ENCODE measurements at regions not wholly inside any gene's neighbourhood (a gene's known extent, or its start where the extent isn't known, plus 50 kb on each side); places are given as distances from the start of the nearest gene placed in this dataset.

DNA sequence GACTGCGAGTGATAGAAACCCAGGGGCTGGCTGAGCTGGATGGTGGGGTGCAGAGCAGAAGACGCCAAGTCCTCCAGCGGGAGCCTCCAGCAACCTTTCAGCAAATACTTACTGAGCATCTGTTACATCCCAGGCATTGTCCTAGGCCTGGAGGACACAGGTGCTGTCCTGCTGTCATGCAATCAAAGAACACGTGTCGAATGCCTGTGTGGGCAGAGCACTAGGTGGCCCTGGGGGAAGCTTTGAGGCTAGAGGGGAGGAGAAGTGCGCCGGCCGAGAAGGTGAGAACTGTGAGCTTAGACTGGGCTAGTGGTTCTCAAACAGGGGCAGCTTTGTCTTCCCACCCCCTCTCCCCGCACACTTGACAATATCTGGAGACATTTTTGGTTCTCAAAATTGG, 233.6 kb downstream of the BMP7 start:
- TF ChIP-seq, protein P1, sequence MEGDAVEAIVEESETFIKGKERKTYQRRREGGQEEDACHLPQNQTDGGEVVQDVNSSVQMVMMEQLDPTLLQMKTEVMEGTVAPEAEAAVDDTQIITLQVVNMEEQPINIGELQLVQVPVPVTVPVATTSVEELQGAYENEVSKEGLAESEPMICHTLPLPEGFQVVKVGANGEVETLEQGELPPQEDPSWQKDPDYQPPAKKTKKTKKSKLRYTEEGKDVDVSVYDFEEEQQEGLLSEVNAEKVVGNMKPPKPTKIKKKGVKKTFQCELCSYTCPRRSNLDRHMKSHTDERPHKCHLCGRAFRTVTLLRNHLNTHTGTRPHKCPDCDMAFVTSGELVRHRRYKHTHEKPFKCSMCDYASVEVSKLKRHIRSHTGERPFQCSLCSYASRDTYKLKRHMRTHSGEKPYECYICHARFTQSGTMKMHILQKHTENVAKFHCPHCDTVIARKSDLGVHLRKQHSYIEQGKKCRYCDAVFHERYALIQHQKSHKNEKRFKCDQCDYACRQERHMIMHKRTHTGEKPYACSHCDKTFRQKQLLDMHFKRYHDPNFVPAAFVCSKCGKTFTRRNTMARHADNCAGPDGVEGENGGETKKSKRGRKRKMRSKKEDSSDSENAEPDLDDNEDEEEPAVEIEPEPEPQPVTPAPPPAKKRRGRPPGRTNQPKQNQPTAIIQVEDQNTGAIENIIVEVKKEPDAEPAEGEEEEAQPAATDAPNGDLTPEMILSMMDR (IDR thresholded peaks at IDR 0.05; ENCODE audit: borderline replicate concordance, insufficient read depth, low read depth, low read length), result no peak
- no peak overlapping the region for H3K4me3 ChIP-seq (ENCODE audit: low read depth, low read length)

DNA sequence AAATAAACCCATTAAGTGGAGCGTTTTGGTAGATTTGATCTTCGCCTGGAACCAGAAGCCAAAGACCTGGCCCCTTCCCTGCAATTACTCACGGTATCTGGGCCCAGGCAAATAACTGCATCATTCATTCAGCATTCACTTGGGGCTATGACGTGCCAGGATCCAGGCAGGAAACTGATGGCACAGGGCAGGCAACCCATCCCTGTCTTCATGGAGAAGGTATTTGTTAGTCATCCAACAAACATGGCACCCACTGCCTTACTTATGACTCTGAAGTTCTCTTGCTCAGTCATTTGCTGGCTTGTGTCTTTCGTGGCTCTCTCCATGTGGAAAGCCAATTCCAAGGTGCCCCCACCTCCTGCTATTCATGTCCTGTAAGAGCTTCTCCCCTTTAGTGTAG, 232.4 kb downstream of the BMP7 start:
- H3K4me3 ChIP-seq (ENCODE audit: low read depth, low read length), result no peak overlapping the region
- TF ChIP-seq, protein P1 (IDR thresholded peaks at IDR 0.05; ENCODE audit: borderline replicate concordance, insufficient read depth, low read depth, low read length), result no peak

DNA sequence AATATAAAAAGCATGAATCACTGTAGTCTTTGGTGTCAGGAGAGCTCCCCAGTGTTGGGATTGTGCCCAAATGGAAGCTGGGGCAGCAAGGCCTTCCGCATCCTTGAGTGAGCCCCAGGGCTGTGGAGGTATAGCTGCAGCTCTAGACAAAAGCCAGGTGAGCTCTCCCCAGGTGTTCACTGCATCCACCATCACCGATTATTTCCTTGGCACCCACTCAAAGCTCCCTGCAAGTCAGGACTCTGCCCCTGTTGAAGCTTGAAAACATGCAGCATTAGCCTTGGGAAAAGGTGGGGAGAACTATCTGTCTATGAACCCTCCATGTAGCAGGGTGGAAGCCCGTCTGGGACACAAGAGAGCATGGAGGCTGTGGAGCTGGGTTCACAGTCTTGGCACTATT, 228.8 kb downstream of the BMP7 start:
- TF ChIP-seq, protein P1 (IDR thresholded peaks at IDR 0.05; ENCODE audit: borderline replicate concordance, insufficient read depth, low read depth, low read length), result no peak
- no peak overlapping the region for H3K4me3 ChIP-seq (ENCODE audit: low read depth, low read length)

DNA sequence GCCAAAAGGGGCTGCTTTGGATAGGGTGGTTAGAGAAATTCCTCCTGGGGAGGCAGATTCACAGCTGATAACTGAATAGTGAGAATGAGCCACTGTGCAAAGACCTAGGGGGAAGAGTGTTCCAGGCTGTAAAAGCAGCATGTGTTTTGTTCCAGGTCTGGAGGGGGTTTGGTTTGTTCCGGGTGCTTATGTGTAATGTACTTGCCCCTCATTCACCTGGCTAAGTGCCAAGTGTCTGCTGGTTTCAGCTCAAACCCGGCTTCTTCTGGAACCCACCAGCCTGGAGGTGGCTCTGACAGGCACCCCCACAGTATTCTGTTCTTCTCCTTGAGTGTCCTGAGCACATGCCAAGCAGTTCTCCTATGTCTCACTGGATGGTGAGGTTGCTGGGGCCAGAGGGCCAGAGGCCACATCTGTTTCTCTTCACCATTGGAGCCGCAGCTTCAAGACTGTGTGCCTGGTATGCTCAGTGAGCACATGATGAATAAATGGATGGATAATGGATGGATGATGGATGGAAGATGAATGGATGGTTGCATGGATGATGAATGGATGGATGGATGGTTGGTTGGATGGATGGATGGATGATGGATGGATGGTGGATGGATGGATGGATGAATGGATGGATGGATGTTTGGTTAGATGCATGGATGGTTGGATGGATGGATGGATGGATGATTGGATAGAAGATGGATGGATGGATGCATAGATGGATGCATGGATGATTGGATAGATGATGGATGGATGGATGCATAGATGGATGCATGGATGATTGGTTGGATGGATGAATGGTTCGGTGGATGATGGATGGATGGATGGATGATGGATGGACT, 227.6 kb downstream of the BMP7 start:
- TF ChIP-seq, protein P1 (IDR thresholded peaks at IDR 0.05; ENCODE audit: borderline replicate concordance, insufficient read depth, low read depth, low read length), result no peak
- no peak overlapping the region for H3K4me3 ChIP-seq (ENCODE audit: low read depth, low read length)

DNA sequence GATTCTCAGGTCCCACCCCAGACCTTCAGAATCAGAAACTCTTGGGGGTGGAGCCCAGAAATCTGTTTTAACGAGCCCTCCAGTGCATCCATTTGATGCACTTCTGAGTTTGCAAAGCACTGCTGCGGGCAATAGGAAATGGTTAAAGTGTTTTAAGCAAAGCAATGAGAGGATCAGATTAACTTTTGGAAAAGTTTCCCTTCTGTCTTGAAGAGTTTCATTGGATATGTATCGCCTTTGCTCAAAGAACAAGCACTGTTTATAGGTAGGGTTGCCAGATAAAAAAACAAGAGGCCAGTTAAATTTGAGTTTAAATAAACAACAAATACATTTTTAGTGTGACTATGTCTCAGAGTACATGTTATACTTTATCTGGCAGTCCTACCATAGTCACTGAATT, 226.0 kb downstream of the BMP7 start:
- TF ChIP-seq, protein P1 (IDR thresholded peaks at IDR 0.05; ENCODE audit: borderline replicate concordance, insufficient read depth, low read depth, low read length), result no peak
- H3K4me3 ChIP-seq (ENCODE audit: low read depth, low read length), result no peak overlapping the region

DNA sequence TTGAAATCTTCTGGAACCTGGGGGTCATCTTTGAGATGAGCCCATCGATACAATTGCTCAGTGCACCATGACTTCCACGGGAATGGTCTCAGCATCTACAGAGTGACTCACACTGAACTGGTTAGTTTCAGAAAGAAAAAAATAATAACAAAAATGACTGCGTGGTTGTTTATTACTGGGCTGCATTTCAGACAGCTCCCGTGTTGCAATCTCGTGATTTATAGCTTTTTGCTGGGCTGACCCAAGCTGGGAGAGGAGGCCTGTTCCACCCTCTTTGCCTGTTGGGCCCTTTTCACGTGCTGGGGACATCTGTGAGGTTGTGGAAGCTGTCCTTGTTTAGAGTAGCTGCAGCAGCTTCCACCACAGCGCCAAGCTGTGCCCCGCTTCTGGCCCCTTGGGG, 225.5 kb downstream of the BMP7 start:
- TF ChIP-seq, protein P1 (IDR thresholded peaks at IDR 0.05; ENCODE audit: borderline replicate concordance, insufficient read depth, low read depth, low read length), result no peak
- no peak overlapping the region for H3K4me3 ChIP-seq (ENCODE audit: low read depth, low read length)

DNA sequence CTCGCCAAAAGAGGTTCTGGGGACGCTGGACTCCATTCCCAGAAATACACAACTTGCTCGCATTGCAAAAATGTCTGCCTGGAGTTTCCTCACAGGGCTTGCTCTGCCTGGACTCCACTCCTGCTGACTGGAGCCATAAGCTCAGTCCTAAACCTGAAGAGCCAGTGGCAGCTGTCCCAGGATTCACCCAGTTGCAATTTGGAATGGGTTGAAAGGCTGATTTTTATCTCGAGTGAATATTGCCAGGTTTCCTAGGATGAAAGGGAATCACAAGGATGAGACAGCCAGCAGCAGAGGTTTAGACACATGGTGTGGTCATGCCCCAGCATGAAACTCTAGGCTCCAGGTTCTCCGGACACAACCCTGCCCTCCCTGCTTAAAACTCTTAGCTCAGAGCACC, 223.3 kb downstream of the BMP7 start:
- no peak overlapping the region for H3K4me3 ChIP-seq (ENCODE audit: low read depth, low read length)
- TF ChIP-seq, protein P1 (IDR thresholded peaks at IDR 0.05; ENCODE audit: borderline replicate concordance, insufficient read depth, low read depth, low read length), result no peak
